ENCODE measurements at regions not wholly inside any gene's neighbourhood (a gene's known extent, or its start where the extent isn't known, plus 50 kb on each side); places are given as distances from the start of the nearest gene placed in this dataset.

GRCh38 chr16:66165879-66166278, 200.6 kb upstream of the CDH5 start:
- Histone ChIP-seq H3K27ac (peak overlapping the region; percentile 66 to 75), H3K4me3 (no peak overlapping the region), H3K4me1 (peaks cover 0 to 4% of the 10 kb centered on the region in 2 donors), H3K27me3 (no peaks in the 10 kb centered on the region), H3K9me3 (no peaks in the 10 kb centered on the region), H3K36me3 (no peaks in the 10 kb centered on the region)
- no peak for TF ChIP-seq POLR2A (IDR thresholded peaks at IDR 0.05)
- TF ChIP-seq, protein P1, sequence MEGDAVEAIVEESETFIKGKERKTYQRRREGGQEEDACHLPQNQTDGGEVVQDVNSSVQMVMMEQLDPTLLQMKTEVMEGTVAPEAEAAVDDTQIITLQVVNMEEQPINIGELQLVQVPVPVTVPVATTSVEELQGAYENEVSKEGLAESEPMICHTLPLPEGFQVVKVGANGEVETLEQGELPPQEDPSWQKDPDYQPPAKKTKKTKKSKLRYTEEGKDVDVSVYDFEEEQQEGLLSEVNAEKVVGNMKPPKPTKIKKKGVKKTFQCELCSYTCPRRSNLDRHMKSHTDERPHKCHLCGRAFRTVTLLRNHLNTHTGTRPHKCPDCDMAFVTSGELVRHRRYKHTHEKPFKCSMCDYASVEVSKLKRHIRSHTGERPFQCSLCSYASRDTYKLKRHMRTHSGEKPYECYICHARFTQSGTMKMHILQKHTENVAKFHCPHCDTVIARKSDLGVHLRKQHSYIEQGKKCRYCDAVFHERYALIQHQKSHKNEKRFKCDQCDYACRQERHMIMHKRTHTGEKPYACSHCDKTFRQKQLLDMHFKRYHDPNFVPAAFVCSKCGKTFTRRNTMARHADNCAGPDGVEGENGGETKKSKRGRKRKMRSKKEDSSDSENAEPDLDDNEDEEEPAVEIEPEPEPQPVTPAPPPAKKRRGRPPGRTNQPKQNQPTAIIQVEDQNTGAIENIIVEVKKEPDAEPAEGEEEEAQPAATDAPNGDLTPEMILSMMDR (IDR thresholded peaks at IDR 0.05) = no peak
- intact Hi-C loops (cut with DNase I; ENCODE audit: low total_unique reads) = no loop called here
- no peak for DNase-seq

DNA sequence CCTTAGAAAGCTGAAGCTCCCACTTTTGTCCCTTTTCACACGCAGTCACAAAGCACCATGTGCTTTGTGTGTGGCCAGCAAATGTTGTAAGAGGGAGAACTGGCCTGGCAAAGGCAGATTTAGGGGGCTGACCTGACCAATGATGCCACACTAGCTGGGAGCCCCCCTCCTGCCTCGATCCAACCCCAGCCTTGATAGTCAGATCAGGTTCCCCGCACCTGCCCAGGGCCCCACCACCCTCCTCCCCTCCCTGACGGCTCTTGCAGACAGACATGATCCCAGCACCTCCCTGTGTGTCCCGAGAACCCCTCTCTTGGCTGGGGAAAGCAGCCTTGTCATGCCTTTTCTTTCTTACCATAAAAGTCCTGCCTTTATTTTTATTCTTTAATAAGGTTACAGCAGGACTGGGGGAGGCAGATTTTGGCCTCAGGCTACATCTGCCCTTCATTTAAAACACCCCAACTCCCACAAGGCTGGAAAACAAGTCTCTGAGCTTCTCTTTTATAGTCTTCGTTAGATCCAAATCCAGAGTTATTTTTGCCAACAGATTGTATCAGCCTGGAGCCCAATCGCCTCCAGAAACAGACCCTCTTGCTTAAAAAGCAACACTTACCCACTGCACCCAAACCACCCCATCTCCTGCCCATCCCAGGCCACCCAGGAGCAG, 201.8 kb upstream of the CDH5 start:
- Histone ChIP-seq H3K9me3 (no peaks in the 10 kb centered on the region), H3K27ac (peak overlapping the region; percentile 66 to 75), H3K4me3 (no peak overlapping the region), H3K27me3 (no peaks in the 10 kb centered on the region), H3K4me1 (peaks cover 0 to 4% of the 10 kb centered on the region in 2 donors), H3K36me3 (no peaks in the 10 kb centered on the region)
- TF ChIP-seq, protein P1 (IDR thresholded peaks at IDR 0.05) = no peak
- no peak for TF ChIP-seq POLR2A (IDR thresholded peaks at IDR 0.05)
- peak in 1 of 2 donors; percentile 50 for DNase-seq
- intact Hi-C loops (cut with DNase I; ENCODE audit: low total_unique reads) = no loop called here

GRCh38 chr16:66162821-66163220, 203.7 kb upstream of the CDH5 start:
- intact Hi-C loops (cut with DNase I; ENCODE audit: low total_unique reads) = no loop called here
- DNase-seq = no peak
- H3K4me1 ChIP-seq = peaks cover 0 to 4% of the 10 kb centered on the region in 2 donors
- H3K36me3 ChIP-seq = no peaks in the 10 kb centered on the region
- no peaks in the 10 kb centered on the region for H3K9me3 ChIP-seq
- TF ChIP-seq, protein P1 (IDR thresholded peaks at IDR 0.05) = no peak
- no peak for TF ChIP-seq POLR2A (IDR thresholded peaks at IDR 0.05)
- no peaks in the 10 kb centered on the region for H3K27me3 ChIP-seq
- H3K27ac ChIP-seq = peak overlapping the region in 1 of 2 donors; percentile 75
- H3K4me3 ChIP-seq = no peak overlapping the region

DNA sequence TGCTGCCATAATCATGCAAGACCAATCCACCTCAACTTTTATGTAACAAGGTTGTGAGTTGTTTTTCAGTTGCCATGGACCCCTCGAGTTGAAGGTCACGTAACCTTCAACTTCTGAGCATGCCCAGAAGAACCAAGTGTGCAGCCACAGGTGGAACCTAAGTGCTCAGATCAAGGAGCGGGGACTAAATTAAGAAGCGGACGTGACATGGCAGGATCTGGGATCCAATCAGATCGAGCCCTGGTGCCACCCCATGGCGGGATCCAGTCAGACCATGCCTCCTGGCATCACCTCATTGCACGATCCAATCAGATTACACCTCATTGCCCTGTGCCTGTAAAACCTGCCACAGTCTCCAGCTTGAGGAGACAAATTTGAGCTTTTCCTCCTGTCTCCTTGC, 204.5 kb upstream of the CDH5 start:
- peaks cover 0 to 4% of the 10 kb centered on the region in 2 donors for H3K4me1 ChIP-seq
- H3K27me3 ChIP-seq = no peaks in the 10 kb centered on the region
- no peak overlapping the region for H3K4me3 ChIP-seq
- H3K9me3 ChIP-seq = no peaks in the 10 kb centered on the region
- TF ChIP-seq, protein P1 (IDR thresholded peaks at IDR 0.05) = no peak
- TF ChIP-seq POLR2A (IDR thresholded peaks at IDR 0.05) = no peak
- no peak overlapping the region for H3K27ac ChIP-seq
- no peak for DNase-seq
- intact Hi-C loops (cut with DNase I; ENCODE audit: low total_unique reads) = no loop called here
- H3K36me3 ChIP-seq = no peaks in the 10 kb centered on the region

DNA sequence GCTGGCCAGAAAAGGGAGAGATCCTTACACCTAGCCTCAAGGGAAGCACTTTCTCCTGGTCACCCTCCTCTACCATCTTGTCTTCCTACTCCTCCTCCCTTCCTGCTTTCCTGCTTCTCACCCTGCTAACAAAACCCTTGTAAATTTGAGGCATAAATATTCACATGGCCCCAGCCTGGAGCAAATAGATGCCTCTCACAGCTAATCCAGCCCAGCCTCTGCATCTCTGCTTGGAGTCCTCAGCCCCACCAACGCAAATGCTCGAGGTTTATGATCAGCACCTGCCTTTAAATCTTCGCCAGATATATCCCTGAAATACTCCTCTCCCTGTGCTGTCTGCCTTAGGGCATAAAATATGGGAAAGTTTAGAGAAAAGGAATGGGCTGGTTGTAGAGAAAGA, 205.2 kb upstream of the CDH5 start:
- intact Hi-C loops (cut with DNase I; ENCODE audit: low total_unique reads) = no loop called here

More for the DNA sequence above, 205.2 kb upstream of the CDH5 start:
- Histone ChIP-seq H3K27me3 (no peaks in the 10 kb centered on the region), H3K27ac (peak overlapping the region in 1 of 2 donors; percentile 32), H3K9me3 (no peaks in the 10 kb centered on the region), H3K4me3 (no peak overlapping the region), H3K36me3 (no peaks in the 10 kb centered on the region), H3K4me1 (peaks cover 0 to 4% of the 10 kb centered on the region in 2 donors)
- no peak for DNase-seq
- no peak for TF ChIP-seq POLR2A (IDR thresholded peaks at IDR 0.05)
- TF ChIP-seq, protein P1 (IDR thresholded peaks at IDR 0.05) = no peak

All from uterus (tissue), 3 donors.